Stimulated activated CD4-positive, alpha-beta T cell treated with anti-CD3 and anti-CD28 coated beads, TNF-alpha, amount 100 ng/mL, for 48 hours (primary cell): ENCODE measurements at regions not wholly inside any gene's neighbourhood (a gene's known extent, or its start where the extent isn't known, plus 50 kb on each side); places are given as distances from the start of the nearest gene placed in this dataset.

Source experiments
- DNase-seq, 3 donors: peaks; one replicate each; pipeline ENCODE4 v3.0.0-alpha.2; 2020; ENCODE audit warnings: low read depth in 3 of 3

DNA sequence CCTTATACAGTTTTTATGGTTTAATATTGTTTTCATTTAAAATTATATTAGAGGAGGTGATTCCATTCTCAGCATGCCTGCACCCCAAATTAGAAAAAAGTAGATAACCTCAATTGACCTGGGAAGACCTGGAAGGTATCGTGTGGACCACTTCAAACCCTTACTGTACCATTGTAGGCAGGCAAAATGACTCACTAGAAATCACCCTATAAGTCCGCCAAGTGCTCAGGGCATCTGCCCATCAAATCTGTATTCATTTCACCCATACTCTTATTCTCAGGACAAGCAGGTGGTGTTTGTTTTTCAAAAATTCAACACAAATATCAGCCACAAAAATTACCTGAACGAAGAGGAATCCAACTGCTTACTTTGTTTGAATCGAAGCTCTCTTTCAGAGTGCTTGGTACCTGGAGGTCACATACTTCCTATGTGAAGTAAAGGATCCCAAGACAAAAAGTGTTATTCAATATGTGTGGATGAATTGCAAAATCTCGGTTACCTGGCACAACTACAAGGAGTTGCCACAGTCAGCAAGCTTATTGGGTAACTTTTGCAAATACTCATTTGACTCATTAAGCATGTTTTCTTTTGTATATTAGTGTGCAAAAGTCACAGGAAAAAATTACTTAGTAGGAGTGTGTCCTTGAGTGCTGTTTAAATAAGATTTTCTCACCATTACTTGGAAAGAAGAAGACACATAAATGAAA is 216.2 kb downstream of the ENC1 start:
- DNase-seq, result no peak

DNA sequence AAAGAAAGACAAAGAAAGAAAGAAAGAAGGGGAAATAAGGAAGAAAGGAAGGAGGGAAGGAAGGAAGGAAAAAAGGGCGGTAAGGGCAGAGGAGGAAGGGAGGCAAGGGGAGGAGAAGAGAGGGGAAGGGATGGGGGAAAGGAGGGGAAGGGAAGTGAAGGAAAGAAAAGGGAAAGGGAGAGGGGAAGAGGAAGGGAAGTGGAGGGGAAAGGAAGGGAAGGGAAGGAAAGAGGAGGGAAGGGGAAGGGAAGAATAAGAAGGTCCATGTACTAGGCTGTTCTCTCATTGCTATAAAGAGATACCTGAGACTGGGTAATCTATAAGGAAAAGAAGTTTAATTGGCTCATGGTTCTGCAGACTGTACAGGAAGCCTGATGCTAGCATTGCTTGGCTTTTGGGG is 217.1 kb downstream of the ENC1 start:
- no peak for DNase-seq

DNA sequence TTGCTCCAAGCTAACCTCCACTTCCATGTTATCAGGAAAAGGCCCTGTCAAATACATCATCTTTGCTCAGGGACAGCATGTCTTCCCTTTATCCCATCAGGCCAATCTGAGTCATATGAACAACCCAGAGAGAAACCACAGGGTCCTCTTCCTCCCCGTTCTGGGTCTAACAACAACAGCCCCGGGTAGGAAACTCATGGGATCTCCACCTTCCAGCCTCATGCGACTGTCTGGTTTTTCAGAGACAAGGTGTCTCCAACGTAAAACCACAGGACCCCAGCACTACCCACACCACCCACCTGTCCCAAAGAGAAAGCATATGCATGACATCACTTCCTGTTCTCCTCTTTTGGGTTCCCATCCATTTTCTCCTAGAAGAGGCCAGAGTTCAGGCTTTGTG is 217.9 kb downstream of the ENC1 start:
- no peak for DNase-seq

DNA sequence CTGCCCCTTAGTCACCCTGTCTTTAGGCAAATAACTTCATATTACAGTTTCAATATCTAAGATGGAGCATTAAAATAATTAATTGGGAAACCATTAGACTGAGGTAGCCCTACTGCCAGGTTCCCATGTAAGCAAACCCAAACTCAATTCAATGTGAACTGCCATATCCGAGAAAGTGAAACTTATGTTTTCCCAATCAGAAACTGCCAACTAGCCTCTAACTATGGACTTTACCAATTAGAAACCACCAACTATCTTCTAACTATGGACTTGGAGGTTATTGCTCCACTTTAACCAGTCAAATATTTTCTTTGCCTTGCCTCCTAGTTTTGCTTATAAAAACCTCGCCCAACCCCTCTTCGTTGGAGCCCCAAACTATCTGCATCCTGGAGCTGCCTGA is 218.5 kb downstream of the ENC1 start:
- DNase-seq, result no peak

DNA sequence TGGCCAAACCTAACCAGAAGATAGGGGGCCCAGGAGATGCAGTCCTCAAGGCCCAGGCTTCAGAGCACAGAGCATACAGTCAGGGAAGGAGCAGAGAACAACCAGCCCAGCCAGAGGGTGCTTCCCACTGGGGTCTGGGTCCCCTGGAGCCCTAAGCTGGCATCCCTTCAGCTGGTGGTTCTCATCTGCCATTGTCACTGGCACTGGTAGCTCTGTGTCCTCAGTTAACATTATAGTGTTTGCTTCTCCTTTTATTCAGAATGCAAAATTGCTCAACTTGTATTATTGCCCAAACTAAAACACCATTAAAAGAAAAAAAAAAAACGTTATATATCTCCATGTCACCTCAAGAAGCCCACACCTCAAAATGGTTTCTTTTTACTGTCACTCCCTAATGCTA is 219.2 kb downstream of the ENC1 start:
- DNase-seq, result no peak

DNA sequence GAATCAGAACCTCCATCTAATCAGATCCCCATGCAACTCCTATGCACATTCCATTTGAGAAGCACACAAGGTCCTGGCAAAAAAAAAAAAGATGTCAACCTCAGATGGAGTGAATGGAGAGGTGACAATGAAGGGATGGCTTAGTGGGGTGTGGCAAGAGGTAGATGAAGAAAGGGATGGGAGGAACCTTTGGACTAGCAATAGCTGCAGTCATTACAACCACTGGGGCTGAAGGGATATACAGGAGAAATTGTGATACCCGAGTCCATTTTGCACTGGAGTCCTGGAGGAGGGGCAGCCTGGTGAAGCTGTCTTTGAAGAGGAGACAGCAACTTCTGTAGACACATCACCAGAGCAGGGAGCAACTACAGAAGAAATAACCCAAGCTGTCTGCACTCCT is 219.6 kb downstream of the ENC1 start:
- no peak for DNase-seq

DNA sequence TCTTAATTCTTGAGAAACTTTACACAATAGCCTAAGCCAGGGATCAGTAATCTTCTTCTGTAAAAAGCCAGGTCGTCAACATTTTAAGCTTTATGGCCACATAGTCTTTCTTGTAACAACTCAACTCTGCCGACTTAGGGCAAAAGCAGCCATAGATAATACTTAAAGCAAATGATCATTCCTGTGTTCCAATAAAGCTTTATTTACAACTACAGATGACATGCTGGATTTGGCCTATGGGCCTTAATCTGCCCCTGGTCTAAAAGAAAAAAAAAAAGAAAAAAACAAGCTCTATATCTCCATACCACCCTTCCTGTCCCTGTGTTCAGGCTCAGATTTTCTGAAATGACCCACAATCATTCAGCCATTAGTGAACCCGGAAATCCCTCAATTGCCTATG is 220.3 kb downstream of the ENC1 start:
- DNase-seq, result no peak

DNA sequence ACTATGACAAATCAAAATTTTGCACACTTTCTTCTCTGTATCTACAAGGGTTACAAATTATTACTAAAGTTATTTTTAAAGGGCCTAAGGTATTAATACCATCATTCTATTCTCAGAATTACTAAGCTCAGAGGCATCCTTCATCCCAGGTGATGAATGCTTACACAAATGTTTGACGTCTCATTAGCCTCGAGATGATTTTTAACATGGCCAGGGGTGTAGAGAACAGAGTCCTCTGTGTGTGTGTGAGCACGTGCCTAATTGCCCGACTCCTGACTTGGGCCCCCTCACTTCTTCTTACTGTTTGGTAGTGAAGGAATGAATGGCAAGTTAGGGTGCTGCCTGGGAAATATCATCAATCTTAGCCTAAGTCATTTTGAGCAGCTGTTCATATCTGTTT is 221.1 kb downstream of the ENC1 start:
- DNase-seq, result no peak

DNA sequence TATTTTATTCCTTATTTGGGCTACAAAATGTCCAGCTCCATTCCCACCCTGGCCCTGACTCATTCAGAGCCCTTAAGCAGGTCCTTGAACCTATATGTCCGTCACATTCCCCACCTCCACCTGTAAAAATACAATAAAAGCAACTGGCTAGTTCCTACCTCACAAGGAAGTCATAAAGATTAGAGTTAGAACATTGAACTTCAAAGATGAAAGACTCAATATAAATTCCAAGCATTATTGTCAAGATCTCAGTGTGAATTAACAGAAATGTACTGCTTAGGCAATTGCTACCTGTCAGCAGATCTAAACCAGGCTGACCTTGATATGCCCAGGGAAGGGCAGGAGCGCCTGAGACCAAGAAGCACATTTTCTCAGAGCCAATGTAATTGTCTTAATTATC is 221.8 kb downstream of the ENC1 start:
- no peak for DNase-seq

DNA sequence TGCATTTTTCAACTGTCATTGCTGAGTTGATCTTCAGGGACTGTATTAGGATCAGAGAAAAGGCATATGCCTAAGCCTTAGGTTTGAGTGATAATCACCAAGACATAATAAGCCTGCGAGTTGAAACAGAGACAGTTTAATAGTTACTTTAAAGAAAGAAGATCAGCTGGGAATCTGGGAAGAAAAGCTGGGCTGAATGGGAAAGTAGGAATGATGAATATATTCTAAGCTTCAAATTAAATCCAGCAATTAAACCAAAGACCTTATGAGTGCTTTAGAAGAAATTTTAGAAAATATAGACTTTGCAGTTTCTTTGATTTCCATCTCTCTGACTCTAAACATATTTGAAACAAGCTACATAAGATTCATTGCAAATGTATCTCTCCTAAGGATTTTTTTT is 222.3 kb downstream of the ENC1 start:
- DNase-seq, result no peak

DNA sequence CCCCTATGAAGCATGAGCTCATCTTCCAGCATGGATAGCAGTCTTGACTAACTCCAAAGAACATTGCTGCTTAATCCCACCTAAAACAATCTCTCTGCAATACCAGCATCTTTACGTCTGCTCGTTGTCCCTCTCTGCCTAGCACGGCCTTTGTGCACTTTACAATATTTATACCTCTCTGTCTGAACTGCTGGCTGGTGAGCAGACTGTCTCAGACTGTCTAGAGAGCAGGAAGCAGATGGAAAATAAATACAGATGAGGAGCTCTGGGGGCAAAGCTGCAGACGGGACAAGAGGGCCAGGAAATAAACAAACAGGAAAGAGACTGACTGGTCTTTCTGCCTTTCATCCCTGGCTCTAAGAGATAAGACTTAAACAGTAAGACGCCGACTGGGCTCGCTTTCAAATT is 224.8 kb downstream of the ENC1 start:
- no peak for DNase-seq

DNA sequence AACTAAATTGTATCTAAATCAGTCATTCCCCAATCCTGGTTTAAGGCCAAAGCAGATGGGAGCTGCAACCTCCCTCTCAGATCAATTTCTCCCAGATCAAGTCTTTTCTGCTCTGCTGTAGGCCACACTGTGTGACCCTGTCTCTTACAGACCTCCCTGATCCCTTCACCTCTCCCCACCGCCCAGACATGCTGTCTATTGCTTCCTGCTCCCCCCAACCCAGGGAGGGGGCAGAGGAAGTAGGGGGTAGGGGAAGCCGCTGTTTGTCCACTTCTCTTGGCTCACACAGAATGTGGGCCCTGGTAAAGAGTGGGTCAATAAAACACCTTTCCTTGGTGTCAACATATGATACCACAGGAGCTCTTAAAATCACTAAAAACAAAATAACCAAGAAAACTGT is 226.3 kb downstream of the ENC1 start:
- DNase-seq, result no peak

DNA sequence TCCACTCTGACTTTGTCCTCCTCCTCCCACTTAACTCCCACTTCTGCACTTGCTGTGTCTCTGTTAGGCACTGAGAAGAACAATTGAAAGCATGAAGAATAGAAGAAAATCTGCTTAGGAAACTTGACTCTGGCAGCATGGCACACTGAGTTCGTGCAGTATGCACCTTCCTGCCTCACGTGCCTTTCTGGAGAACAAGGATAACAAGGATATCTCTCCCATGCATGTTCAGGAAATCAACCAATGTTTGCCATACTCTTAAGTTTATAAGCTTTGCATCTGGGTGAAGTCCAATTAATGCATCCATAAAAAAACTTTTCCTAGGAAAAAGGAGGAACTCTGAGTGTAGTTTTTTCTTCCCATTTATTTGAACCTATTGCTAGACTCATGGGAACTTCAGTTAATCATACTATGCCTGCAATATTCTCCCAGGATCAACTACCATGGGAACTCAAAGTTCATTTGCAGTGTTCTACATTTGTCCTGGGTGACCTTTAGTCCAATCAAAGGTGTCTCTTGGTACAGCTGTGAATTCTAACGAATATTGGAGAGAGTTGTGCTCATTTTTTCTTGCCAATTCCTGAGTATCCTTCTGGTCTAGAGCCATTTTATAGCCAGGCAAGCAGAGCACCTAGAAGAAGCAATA is 227.0 kb downstream of the ENC1 start:
- DNase-seq, result no peak

DNA sequence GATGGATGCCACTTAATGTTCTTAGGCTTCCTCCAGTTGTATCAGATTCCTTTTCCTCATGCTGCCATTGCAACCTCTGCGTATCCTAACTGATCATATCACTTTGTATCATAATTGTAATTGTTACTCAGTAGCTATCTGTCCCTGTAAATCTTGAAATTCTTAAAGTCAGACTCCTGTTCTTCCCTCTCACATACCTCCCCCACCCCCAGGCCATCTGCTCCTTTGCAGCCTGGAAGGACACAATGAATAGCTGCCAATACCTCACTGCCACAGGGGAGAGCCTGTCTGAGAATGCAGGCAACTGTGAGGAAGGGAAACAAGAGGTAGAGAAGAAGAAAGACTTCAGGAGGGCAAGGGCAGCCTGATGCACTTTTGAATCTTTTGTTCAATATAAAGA is 228.5 kb downstream of the ENC1 start:
- DNase-seq, result no peak

DNA sequence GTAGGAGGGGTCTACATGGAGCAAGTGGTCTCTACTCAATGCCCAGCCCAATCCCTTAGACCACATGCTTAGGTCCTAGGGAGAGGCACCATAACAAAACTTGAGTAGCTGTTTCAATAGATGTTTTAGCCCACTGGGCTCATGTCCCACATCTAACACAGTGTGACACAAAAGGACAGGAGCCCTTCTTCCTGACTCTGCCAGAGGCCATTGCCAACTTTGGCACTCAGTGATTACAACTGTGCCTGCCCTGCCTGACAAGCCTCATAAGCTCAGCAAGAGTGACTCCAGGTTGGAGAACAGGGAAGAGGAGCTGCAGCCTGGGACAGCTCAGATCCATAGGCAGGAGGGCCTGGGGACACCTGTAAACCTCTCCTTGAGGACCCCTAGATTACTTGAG is 230.8 kb downstream of the ENC1 start:
- no peak for DNase-seq

DNA sequence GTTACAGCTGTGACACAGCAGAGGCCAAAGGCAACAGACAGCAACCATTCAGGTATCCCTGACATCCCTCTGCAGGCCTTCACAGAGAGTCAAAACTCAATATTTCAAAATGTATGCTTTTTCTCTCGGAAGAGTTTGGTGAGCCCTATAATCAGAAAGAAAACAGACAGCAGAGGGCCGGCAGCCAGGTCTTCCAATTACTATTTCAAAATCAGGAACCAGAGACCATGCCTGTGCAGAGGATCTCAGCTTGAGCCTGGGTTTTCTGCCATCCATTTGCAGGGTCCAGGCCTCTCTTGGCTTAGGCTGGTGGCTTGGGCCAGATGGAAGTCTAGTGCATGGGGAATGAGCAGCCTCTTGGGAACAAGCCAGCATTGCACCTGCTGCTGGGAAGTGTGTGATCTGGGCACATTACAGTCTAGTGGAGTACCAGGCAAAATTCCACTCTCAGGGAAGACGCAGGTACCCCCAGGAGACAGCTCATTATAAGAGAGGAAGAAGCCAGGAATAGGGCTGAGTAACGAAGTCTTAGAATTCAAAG is 231.3 kb downstream of the ENC1 start:
- no peak for DNase-seq

DNA sequence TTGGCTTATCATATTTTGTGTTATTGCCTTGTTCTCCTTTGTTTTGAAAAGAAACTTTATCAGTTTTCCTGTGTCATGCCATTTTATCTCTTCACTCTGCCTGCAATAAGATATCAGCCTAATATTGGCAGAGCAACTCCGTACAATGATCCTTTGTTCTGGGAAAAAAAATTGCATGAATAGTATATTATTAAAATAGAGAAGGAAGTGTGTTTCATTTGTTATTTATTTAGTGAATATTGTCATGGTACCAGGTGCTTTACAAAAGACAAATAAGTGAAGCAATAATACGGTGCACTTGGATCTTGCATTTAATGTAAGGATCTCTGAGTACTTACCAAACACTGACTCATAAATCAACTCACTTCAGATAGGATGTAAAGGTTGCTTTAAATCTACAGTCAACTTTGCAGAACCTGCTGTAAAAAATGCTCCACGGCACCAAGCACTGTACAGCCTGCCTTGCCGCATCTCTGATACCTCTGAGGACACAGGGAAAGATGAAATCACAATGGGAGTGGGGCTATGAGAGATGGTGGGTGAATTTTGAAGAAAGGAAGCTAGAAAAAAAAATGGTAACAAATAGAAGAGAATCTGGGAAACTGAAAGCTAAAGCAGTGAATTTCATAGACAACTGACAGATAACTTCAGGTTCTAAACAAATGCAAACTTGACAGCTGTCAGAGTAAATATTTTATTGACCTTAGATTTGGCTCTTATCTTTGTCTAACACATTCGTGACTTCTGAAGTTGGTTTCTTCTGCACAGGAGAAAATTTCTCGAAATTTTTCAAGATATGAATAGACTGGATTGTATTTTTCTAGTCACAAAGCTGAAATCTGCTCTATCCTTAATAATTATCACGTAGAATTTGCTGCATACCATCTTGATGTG is 232.1 kb downstream of the ENC1 start:
- DNase-seq, result no peak

DNA sequence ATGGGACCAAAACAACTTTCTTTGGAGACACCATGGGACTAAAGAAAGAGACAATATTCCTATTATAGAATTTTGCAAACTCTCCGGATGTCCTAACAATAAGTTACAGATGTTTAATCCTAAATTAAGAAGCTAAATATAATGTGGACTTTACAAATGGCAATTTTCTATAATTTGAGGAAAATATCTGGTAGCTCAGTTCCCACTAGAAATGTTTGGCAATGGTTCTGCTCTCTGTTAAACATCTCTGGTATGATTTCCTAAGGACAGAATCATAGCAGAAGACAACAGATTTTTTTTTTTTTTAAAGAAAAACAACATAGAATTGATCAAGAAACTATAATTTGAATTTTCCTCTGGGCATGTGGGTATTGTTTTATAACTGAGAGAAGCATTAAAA is 232.8 kb downstream of the ENC1 start:
- no peak for DNase-seq

DNA sequence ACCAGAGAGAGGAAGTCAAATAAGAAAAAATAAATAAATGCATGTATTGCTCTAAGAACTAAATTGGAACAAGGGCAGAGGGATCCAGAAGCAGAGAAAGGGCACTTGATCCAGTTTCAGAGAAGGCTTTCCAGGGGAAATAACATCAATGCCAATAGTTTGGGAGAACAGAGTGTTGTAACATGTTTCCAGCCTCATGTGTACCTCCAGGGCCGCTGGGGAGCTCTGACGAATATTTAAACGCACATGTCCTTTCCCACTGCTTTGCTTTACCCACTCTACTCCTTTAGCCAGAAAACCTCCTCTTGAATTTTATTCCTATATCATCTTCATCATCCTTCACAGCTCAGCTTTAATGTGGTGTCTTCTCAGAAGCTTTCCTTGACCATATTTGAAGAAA is 233.7 kb downstream of the ENC1 start:
- DNase-seq, result no peak

DNA sequence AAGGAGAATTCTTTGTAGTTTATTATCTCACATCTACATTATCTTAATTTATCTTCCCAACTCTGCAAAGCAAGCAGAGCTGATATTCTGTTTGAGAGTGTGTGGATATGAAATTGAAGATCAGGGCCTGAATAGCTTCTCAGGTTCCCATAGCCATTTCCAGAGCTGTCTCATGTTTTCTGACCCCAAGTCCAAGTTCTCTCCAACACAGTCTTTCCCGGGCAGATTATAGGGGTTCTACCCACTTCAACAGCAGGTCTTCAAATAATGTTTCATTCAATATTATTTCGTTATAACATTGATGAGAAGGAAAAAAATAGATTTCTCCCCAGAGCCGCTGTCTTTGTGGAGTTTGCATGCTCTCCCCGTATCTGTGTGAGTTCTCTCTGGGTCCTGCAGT is 234.9 kb downstream of the ENC1 start:
- no peak for DNase-seq

DNA sequence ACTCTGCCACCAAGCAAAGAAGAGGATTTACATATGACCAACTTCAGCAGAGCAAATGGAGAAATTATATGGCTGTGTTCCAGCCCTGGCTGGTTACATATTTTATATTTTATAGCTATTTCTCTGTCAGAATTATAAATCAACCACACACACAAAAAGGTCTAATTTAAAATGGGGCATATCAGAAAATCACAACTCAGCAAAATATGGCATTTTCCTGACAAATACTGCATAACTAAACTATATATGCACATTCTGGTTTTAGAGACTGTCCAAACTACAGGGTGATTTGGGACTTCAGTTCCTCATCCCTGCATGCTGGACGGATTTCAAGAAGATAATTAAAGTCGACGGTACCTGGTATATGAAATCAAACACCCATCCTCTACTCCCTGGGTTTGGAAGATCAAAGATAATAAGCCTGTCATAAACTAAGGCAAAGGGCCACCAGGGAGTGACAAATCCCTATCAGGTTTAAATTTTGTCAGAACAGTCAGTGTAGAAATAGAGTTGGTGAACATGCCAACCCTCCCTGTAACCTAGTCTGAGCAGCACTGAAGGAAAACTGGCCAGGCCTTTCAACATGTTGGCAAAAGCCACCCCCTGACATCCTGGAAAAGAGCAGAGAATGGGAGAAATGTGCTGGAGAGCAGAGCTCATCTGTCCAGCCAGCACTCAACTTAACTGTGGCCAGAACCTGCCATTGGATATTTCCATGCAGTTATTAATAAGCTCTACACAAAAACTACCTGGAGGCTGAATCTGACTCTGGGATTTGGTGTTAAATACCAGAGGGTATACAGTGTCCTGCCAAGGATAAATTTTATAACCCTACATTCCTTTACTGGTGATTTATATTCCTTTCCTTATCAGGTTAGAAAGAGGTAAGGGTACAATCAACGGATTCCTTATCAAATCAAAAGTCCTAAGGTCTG is 235.7 kb downstream of the ENC1 start:
- DNase-seq, result no peak

DNA sequence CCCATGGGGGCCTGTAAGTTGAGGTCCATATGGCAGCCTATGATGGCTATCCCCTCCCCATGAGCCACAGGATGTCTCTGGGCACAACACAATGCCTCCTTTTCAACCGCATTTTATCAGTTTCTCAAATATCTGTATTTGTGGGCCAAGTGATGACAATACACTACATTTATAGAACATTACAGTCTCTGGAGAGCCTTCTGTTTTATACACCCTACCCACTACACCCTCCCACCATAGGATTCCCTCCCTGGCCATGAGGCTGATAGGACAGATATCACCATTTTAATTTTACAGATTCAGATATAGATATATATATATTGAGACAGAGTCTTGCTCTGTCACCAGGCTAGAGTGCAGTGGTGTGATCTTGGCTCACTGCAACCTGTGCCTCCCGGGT is 236.8 kb downstream of the ENC1 start:
- no peak for DNase-seq
